ENCODE measurements at regions not wholly inside any gene's neighbourhood (a gene's known extent, or its start where the extent isn't known, plus 50 kb on each side); places are given as distances from the start of the nearest gene placed in this dataset.

DNA sequence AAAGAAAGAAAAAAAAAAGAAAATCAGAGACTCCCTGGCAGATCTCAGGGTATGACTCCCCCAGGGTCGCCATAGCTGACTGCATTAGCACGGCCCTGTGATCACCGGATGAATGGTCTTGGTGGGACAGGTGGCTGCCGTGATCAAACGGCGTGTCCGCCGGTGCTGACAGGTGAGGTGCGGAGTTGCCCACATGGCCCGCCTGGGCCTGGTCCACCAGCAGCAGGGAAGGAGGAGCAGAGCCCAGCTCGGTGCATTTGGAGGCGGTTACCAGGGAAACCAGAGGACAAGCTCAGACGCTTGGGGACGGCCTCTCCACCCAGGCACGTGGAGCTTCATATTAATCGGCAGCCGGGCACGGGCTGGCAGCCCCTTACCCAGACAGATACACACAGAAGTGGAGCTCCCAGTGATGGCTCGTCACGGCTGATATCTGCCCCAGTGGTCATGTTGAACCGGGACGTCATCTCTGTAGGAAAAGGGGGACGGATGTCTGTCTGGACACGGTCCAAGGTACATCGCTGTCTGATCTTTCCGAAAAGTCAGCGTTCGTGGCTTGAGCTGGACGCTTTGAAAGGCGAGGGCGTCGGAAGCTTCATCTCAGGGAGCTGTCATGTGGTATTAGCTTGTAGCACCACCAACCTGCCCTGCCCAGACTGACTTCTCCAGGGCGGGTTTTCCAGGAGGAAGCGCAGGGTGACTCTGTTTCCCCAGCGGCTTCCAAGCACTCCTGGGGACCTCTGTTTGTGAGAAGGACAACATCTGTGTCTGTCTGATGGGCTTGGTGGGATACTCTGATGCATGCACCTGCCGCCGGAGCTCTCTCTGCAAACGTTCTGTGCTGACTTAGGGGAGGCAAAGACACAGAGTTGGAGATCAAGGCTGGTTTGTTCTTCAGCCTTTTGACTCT lies 180.7 kb downstream of the CRLF2 start:
- no peaks in the 10 kb centered on the region for H3K9me3 ChIP-seq
- H3K36me3 ChIP-seq = no peaks in the 10 kb centered on the region
- no peaks in the 10 kb centered on the region for H3K4me1 ChIP-seq
- FAIRE-seq (no peak), DNase-seq (no peak), ATAC-seq (no peak)
- no peaks in the 10 kb centered on the region for H3K27me3 ChIP-seq
- TF ChIP-seq, protein P1, sequence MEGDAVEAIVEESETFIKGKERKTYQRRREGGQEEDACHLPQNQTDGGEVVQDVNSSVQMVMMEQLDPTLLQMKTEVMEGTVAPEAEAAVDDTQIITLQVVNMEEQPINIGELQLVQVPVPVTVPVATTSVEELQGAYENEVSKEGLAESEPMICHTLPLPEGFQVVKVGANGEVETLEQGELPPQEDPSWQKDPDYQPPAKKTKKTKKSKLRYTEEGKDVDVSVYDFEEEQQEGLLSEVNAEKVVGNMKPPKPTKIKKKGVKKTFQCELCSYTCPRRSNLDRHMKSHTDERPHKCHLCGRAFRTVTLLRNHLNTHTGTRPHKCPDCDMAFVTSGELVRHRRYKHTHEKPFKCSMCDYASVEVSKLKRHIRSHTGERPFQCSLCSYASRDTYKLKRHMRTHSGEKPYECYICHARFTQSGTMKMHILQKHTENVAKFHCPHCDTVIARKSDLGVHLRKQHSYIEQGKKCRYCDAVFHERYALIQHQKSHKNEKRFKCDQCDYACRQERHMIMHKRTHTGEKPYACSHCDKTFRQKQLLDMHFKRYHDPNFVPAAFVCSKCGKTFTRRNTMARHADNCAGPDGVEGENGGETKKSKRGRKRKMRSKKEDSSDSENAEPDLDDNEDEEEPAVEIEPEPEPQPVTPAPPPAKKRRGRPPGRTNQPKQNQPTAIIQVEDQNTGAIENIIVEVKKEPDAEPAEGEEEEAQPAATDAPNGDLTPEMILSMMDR (IDR thresholded peaks at IDR 0.05) = no peak
- WGBS, 2 donors = 67 to 75% methylated on average over 38 of the region's 38 CpGs
- intact Hi-C loops (cut with DNase I) = no loop called here
- H3K4me3 ChIP-seq = no peak overlapping the region
- no peak overlapping the region for H3K27ac ChIP-seq

GRCh38 chrX:1029494-1029893 lies 183.0 kb downstream of the CRLF2 start:
- Histone ChIP-seq H3K4me1 (no peaks in the 10 kb centered on the region), H3K36me3 (no peaks in the 10 kb centered on the region), H3K4me3 (no peak overlapping the region), H3K9me3 (no peaks in the 10 kb centered on the region), H3K27me3 (no peaks in the 10 kb centered on the region), H3K27ac (no peak overlapping the region)
- ATAC-seq (no peak), DNase-seq (no peak), FAIRE-seq (no peak)
- intact Hi-C loops (cut with DNase I) = no loop called here
- WGBS, 2 donors = 77 to 78% methylated on average over 15 of the region's 15 CpGs
- TF ChIP-seq, protein P1 (IDR thresholded peaks at IDR 0.05) = no peak

GRCh38 chrX:1027680-1028079 lies 184.8 kb downstream of the CRLF2 start:
- intact Hi-C loops (cut with DNase I) = no loop called here
- no peaks in the 10 kb centered on the region for H3K9me3 ChIP-seq
- no peaks in the 10 kb centered on the region for H3K36me3 ChIP-seq
- TF ChIP-seq, protein P1 (IDR thresholded peaks at IDR 0.05) = no peak
- no peak overlapping the region for H3K4me3 ChIP-seq
- no peak for ATAC-seq
- no peak for FAIRE-seq
- DNase-seq = no peak
- no peak overlapping the region for H3K27ac ChIP-seq
- H3K27me3 ChIP-seq = no peaks in the 10 kb centered on the region
- no peaks in the 10 kb centered on the region for H3K4me1 ChIP-seq

DNA sequence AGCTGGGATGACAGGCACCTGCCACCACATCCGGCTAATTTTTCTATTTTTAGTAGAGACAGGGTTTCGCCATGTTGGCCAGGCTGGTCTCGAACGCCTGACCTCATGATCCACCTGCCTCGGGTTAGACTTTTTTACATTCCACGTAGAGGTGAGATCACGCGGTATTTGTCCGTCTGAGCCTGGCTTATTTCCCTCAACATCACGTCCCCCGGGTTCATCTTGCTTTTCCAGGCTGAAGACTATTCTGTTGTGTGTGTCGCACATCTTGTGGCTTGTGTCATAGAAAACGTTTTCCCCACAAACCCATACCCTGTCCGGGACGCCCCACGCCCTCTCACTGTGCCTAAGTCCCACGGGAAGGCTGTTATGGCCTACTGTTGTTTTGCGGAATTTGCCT lies 185.3 kb downstream of the CRLF2 start:
- H3K27ac ChIP-seq = no peak overlapping the region
- no peaks in the 10 kb centered on the region for H3K27me3 ChIP-seq
- no peaks in the 10 kb centered on the region for H3K36me3 ChIP-seq
- TF ChIP-seq, protein P1 (IDR thresholded peaks at IDR 0.05) = no peak
- ATAC-seq (no peak), DNase-seq (no peak), FAIRE-seq (no peak)
- intact Hi-C loops (cut with DNase I) = no loop called here
- H3K4me3 ChIP-seq = no peak overlapping the region
- 68 to 78% methylated on average over 18 of the region's 18 CpGs for WGBS, 2 donors
- H3K9me3 ChIP-seq = no peaks in the 10 kb centered on the region
- H3K4me1 ChIP-seq = no peaks in the 10 kb centered on the region
